ENCODE measurements at regions not wholly inside any gene's neighbourhood (a gene's known extent, or its start where the extent isn't known, plus 50 kb on each side); places are given as distances from the start of the nearest gene placed in this dataset.

- TF ChIP-seq SUZ12 (IDR thresholded peaks at IDR 0.05) (no peak), NFRKB (IDR thresholded peaks at IDR 0.05) (no peak), SP1 (IDR thresholded peaks at IDR 0.05) (no peak), TARDBP (IDR thresholded peaks at IDR 0.05) (no peak), ZNF384 (IDR thresholded peaks at IDR 0.05) (no peak), L3MBTL2 (conservative IDR thresholded peaks at IDR 0.05) (no peak), ELF4 (IDR thresholded peaks at IDR 0.05) (no peak), BHLHE40 (IDR thresholded peaks at IDR 0.05; ENCODE audit: borderline replicate concordance) (no peak), HDGF (IDR thresholded peaks at IDR 0.05; ENCODE audit: borderline replicate concordance) (no peak)
These were observed 266.7 kb upstream of the FOXF1 start for GRCh38 chr16:86243571-86244154.
